Epidermal melanocyte (primary cell): ENCODE measurements at regions not wholly inside any gene's neighbourhood (a gene's known extent, or its start where the extent isn't known, plus 50 kb on each side); places are given as distances from the start of the nearest gene placed in this dataset.
A peak's percentile ranks its signal among the peaks of the same experiment; 100 is the strongest.

Experiments used
- DNase-seq: peaks from one replicate; pipeline ENCODE4 v3.0.0; 2011; ENCODE audit warnings: low spot score; ENCODE audit not compliant: insufficient read length

DNA sequence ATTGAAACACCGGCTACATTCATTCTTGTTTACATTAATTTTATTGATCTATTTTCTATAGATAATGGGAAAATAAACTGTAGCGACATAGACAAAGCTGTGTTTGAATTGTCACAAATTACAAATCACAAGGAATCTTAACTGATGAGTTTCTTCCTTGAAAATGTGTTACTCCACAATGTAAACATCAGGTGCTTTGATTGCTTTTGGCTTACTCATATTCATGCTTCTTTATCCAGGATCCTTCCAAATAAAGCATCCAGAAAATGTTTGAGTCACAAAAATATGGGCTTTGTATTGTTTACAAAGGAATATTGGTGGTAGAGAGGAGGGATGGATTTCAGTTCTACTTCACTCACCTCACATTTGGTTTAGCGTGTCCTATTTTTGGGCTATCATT, 64.0 kb downstream of the BMP2 start:
- no peak for DNase-seq

DNA sequence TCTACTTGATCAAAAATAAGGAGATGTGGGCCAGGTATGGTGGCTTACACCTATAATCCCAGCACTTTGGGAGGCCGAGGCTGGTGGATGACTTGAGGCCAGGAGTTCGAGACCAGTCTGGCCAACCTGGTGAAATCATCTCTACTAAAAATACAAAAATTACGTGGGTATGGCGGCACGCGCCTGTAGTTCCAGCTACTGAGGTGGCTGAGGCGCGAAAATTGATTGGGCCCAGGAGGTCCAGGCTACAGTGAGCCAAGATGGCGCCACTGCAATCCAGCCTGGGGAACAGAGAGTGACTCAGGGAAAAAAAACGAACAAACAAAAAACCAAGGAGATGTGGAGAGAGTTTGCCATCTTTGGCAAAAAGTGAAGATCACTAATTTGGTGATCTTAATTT, 65.3 kb downstream of the BMP2 start:
- DNase-seq, result no peak

DNA sequence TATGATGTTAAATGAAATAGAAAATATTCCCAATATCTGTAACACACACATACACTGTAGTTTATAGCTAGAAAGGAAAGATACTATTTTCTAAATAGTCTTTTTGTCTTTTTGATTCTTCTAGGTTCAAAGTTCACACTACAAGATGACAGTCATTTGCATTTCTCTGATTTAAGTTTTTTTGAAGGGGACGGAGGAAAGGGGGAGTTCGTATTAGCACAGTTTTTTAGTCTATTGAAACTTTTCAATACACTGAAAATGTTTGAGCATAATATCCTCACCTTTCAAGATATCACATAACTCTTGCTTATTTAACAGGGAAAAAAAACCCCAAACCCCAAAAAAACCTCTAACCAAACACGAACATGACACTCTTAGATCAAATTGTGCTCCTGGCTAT, 68.1 kb downstream of the BMP2 start:
- DNase-seq, result no peak

GRCh38 chr20:6836821-6837374, 69.4 kb downstream of the BMP2 start:
- DNase-seq, result no peak

DNA sequence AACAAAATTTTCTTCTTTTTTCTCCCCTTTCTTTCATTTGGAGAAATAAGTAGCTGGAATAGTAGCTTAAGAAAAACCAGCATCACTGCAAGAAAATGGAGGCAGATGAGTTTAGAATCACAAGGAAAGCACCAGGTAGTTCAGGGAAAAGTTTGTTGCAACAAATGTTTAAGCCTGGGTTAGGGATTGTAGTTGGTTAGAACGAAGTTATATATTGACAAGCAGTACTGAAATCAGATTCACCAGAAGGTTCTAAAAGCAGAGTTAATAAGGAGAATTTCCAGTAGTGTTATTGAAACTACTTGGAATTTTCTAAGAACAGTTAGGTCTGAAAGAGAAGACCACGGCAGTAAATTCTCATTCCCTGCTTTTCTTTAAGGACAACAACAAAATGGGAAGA, 70.2 kb downstream of the BMP2 start:
- DNase-seq, result no peak

- DNase-seq, result no peak
Measured at GRCh38 chr20:6838181-6838826, 70.8 kb downstream of the BMP2 start.

DNA sequence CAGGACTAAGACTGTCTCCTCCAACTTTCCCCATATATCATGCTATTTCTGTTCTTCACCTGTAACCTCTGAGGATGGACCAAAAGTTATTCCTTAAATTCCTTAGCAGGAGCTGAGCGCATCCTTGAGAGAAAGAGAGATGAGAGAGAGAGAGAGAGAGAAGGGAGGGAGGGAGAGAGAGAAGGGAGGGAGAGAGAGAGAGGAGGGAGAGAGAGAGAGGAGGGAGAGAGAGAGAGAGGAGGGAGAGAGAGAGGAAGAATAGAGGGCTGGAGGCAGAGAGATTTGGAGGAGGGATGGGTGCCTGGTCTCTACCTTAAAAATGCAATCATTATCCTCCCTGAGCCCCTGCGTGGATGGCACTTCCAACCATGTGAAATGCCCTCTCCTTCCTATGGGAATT, 73.6 kb downstream of the BMP2 start:
- no peak for DNase-seq

DNA sequence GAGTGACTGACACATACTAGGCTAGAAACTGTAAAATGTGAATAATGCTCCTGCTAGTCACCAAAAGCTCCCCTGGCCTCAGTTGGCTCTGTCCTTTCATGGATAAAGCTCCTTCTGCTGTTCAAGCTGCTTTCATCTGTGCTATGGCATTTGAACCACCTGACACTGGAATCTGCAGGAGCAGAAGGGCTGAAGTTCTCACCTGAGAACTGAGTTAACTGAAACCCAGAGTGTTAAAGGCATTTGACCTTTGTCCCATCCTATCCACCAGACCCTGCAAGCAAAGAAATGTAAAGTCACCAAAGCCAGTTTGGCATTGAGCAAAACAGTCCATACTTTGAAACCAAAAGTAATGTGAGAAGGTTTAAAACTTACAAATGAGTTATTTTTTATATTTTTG, 77.7 kb downstream of the BMP2 start:
- DNase-seq, result no peak

- no peak for DNase-seq
Measured at GRCh38 chr20:6848041-6848440, 80.6 kb downstream of the BMP2 start.

DNA sequence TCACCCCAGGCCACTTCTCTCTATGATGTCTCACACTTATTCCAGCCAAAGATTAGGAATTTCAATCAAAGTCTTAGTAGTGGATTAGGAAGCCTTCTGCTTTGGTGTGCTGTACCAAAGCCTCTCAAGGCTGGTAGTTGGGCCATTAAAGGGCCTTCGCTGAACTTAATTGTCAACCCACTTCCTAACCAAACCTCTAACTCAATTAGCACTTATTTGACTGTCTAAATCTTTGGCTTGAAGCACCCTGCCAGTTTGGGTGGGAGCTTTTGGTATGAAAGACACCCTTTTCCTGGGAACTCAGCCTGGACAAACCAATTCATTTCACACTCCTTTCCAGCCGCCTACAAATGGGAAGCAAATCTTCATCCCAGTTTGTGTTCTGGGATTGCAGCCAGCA, 81.5 kb downstream of the BMP2 start:
- DNase-seq, result no peak

- DNase-seq, result no peak
Measured at GRCh38 chr20:6851136-6851535, 83.7 kb downstream of the BMP2 start.

DNA sequence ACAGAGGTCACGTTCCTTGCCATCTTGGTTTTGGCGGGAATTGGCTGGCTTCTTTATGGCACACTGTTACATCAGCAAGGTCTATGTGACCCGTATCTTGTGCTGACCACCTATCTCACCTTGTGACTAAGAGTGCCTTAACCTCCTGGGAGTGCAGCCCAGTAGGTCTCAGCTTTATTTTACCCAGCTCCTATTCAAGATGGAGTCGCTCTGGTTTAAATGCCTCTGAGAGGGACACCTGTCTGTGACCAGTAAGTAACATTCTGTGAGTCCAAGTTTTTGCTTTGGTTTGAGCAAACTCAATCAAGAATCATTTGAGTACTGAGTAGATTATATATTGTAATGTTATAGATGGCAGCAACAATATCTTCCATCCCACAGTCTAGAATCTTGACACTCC, 85.0 kb downstream of the BMP2 start:
- DNase-seq, result no peak

DNA sequence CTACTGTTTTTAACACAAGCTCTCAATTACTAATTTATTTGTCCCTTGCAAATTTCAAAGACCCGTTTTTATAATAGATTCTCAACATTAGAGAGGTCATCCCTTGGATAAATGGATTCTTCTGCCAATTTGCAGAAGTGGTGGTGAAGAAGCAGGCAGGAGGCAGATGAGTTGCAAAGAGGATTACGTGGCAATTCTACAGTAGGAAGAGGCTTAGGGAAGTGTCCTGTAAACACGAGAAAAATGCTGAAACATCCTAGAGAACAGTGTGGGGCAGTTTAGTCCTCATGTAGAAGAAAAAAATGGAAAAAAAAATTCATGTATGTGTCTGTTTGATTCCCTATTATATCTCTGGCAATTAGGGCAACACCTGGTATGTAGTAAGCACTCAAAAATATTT, 87.6 kb downstream of the BMP2 start:
- DNase-seq, result no peak

DNA sequence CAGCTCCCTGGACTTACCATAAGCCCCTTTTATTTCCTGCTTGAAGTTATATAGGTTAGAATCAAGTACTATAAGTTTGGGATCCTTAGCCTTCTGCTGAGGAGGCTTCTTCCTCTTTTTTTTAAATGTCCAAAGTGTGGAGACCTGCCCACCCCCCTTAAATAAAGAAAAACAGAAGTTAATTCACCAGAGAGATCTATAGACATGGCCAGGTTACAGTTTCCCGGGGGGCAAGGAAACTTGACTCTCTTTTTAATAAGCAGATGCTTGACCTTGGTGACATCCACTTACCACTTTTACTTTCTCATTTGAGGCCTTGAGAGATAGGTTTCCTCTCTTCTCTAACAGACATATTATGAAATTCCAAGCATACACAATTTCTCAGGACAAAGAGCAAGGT, 88.3 kb downstream of the BMP2 start:
- no peak for DNase-seq

- DNase-seq, result no peak
Measured at GRCh38 chr20:6857927-6858326, 90.4 kb downstream of the BMP2 start.

- DNase-seq, result no peak
Measured at GRCh38 chr20:6863355-6863754, 95.9 kb downstream of the BMP2 start.

DNA sequence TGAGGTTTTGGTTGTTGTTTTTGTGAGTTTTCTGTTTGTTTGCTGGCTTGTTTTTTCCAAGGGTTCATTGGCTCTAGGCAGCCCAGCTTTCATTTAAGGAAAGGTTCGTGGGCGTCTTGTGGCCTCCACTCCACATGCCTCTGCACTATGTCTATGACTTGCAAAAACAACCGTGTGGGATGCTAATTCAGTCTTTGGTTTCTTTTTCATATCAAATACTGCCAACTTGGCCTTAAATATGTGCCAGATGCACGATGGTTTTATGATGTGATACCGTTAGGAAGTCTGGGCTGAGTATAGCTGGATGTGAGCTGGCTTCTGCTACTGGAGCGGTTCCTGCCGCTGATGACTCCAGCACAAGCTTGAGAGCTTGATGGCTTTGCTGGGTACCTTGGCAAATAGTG, 96.3 kb downstream of the BMP2 start:
- DNase-seq, result no peak

DNA sequence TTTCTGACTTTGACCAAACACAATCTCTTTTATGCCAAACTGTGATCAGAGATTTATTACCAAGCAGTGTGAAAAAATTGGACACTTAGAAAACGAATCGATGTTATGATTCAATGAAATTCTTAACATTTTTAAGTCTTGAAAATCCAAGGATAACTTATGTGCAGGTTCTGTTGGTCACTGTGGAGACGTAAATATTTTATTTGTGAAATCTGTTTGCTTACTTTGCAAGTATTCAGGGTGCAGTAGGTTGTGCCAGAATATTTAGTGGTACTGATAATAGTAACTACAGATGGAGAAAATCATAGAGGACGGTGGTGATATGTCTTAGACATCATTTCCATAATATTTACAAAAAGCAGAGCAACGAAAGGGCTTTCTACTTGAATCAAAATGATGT, 97.3 kb downstream of the BMP2 start:
- DNase-seq, result no peak

DNA sequence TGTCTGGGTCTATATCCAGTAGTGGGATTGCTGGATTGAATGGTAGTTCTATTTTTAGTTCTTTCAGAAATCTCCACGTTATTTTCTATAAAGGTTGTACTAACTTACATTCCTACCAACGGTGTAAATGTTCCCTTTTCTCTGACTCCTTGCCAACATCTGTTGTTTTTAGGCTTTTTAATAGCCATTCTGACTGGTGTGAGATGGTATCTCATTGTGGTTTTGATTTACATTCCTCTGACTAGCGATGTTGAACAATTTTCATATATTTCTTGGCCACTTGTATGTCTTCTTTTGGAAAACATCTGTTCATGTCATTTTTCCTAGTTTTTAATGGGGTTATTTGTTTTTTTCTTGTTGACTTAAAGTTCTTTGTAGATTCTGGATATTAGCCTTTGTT, 99.3 kb downstream of the BMP2 start:
- DNase-seq, result no peak

DNA sequence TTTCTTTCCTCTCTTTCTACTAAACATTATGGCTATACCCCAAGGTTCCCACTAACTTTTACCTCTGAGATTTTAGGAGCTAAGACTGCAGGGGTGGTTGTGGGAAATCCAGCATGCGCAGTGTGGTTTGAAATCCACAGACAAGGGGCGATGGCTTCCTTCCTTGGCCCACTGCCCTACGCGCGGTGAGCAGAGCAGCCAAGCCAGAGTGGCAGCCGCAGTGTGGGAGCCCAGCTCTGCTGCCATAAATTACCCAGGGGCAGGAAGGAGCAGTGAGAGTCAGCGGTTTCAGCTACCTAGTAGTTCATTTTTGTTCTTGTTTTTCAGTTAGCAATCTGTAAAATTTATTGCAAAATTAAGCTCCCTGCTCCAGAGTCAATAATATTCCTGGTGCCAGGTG, 101.4 kb downstream of the BMP2 start:
- no peak for DNase-seq

- no peak for DNase-seq
Measured at GRCh38 chr20:6870559-6870958, 103.1 kb downstream of the BMP2 start.

DNA sequence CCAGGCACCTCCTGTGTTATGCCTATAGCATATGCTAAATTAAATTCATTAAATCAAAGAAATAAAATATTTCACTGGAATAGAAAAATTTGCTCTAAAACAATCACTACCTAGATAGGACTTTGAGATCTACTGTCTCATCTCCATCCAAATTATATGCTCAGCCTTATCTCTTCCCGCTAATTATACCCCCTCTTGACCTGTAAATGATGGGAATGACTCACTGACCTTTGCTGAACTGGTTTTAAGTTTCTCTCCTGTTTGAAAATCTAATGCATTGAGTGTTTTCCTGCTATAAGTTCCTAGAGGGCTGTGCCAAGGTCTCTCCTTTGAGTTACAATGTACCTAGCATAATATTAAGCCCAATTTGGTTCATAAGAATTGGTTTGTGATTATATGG, 110.1 kb downstream of the BMP2 start:
- DNase-seq, result no peak

GRCh38 chr20:6882561-6883291, 115.2 kb downstream of the BMP2 start:
- DNase-seq, result peak; percentile 52
